HEK293T (cell line): ENCODE measurements at regions not wholly inside any gene's neighbourhood (a gene's known extent, or its start where the extent isn't known, plus 50 kb on each side); places are given as distances from the start of the nearest gene placed in this dataset.

Experiments
- BHLHE40 ChIP-seq: fragments of 450-650 bp; IDR thresholded peaks from 2 replicates; pipeline ENCODE4 v1.6.1; 2016; ENCODE audit warnings: mild to moderate bottlenecking, moderate library complexity, borderline replicate concordance
- CTBP1 ChIP-seq: fragments of 450-650 bp; IDR thresholded peaks from 2 replicates; pipeline ENCODE4 v1.6.1; 2016; ENCODE audit warnings: borderline replicate concordance
- HDGF ChIP-seq: fragments of 450-650 bp; IDR thresholded peaks from 2 replicates; pipeline ENCODE4 v1.6.1; 2017; ENCODE audit warnings: antibody characterized with exemption, borderline replicate concordance
- LEF1 ChIP-seq: fragments of 450-650 bp; IDR thresholded peaks from 2 replicates; pipeline ENCODE4 v1.6.1; 2017; ENCODE audit warnings: mild to moderate bottlenecking, borderline replicate concordance
- NFRKB ChIP-seq: fragments of 450-650 bp; IDR thresholded peaks from 2 replicates; pipeline ENCODE4 v1.6.1; 2016; ENCODE audit warnings: mild to moderate bottlenecking, moderate library complexity
- SP1 ChIP-seq: fragments of 450-650 bp; IDR thresholded peaks from 2 replicates; pipeline ENCODE4 v1.6.1; 2017

DNA sequence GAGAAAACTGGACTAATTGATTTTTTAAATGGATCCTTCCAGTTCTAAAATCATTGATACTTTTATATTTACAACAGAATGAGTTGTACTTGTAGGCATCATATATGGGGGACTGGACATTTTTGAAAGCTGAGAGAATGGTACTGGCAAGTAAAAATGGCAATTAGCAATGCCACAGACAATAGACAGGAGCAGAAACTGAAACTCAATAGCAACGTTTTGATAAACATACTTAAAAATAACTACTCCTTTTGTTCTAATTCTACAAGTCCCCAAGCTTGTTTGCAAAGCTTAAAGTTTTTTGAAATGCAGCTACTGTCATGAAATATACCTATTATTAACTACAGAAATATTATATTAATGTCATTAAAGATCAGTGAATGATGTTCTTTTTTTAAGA, 52.8 kb upstream of the FBXL7 start:
- TF ChIP-seq HDGF (no peak), BHLHE40 (no peak), CTBP1 (no peak), NFRKB (no peak), SP1 (no peak), LEF1 (no peak)
